GM23338 (cell line): ENCODE measurements at regions not wholly inside any gene's neighbourhood (a gene's known extent, or its start where the extent isn't known, plus 50 kb on each side); places are given as distances from the start of the nearest gene placed in this dataset.

ENCODE experiments used
- ATAC-seq: fragments of 200-7000 bp; cut with Tn5 transposase; 3 replicates; pipeline ENCODE4 v1.9.1; 2020
- DNase-seq: peaks from one replicate; pipeline ENCODE4 v3.0.0-alpha.2; 2015; ENCODE audit warnings: low spot score
- H2AFZ ChIP-seq: fragments of 200-600 bp; sonication (generic); 2 replicates; pipeline ENCODE4 v1.8.0; 2016; ENCODE audit warnings: antibody characterized with exemption, mild to moderate bottlenecking, moderate library complexity
- H3F3A ChIP-seq: fragments of 200-600 bp; sonication (generic); replicated peaks from 2 replicates; pipeline ENCODE4 v1.8.0; 2017; ENCODE audit warnings: antibody characterized with exemption, mixed run types, low read depth
- H3K27ac ChIP-seq: fragments of 200-600 bp; sonication (generic); 2 replicates; pipeline ENCODE4 v1.6.1; 2016; ENCODE audit warnings: low read depth
- H3K27me3 ChIP-seq: fragments of 200-600 bp; sonication (generic); 2 replicates; pipeline ENCODE4 v1.8.0; 2016; ENCODE audit warnings: mild to moderate bottlenecking, mixed run types, moderate library complexity; ENCODE audit not compliant: insufficient read depth
- H3K36me3 ChIP-seq: fragments of 200-600 bp; sonication (generic); 2 replicates; pipeline ENCODE4 v1.8.0; 2016; ENCODE audit warnings: mild to moderate bottlenecking; ENCODE audit not compliant: insufficient read depth
- H3K4me1 ChIP-seq: fragments of 200-600 bp; sonication (generic); 2 replicates; pipeline ENCODE4 v1.8.0; 2016; ENCODE audit warnings: mild to moderate bottlenecking, moderate library complexity; ENCODE audit not compliant: insufficient read depth
- H3K4me2 ChIP-seq: fragments of 200-600 bp; sonication (generic); 2 replicates; pipeline ENCODE4 v1.7.1; 2017; ENCODE audit warnings: mixed run types
- H3K4me3 ChIP-seq: fragments of 200-600 bp; sonication (generic); 2 replicates; pipeline ENCODE4 v1.6.1; 2016; ENCODE audit warnings: mixed run types
- H3K79me2 ChIP-seq: fragments of 200-600 bp; sonication (generic); replicated peaks from 2 replicates; pipeline ENCODE4 v1.8.0; 2017; ENCODE audit warnings: mild to moderate bottlenecking; ENCODE audit not compliant: insufficient read depth
- H3K9me2 ChIP-seq: fragments of 200-600 bp; sonication (generic); 2 replicates; pipeline ENCODE4 v1.8.0; 2017; ENCODE audit not compliant: insufficient read depth
- H4K20me1 ChIP-seq: fragments of 200-600 bp; sonication (generic); replicated peaks from 2 replicates; pipeline ENCODE4 v1.8.0; 2017; ENCODE audit warnings: mild to moderate bottlenecking; ENCODE audit not compliant: insufficient read depth
- H3K27ac Mint-ChIP-seq: 2 replicates; pipeline ENCODE4 v1.8.0; 2020; ENCODE audit warnings: inconsistent platforms, mild to moderate bottlenecking, moderate library complexity, mixed read lengths
- H3K27me3 Mint-ChIP-seq: 3 replicates; pipeline ENCODE4 v1.8.0; 2022; ENCODE audit warnings: low read depth, mild to moderate bottlenecking, moderate library complexity, mixed read lengths, inconsistent platforms; ENCODE audit not compliant: insufficient read depth, poor library complexity
- H3K36me3 Mint-ChIP-seq: 3 replicates; pipeline ENCODE4 v1.8.0; 2021; ENCODE audit warnings: low read depth, mild to moderate bottlenecking, inconsistent platforms, moderate library complexity, mixed read lengths
- H3K4me1 Mint-ChIP-seq: 3 replicates; pipeline ENCODE4 v1.8.0; 2020; ENCODE audit warnings: mild to moderate bottlenecking, inconsistent platforms, mixed read lengths
- H3K4me3 Mint-ChIP-seq: 3 replicates; pipeline ENCODE4 v1.8.0; 2021; ENCODE audit warnings: moderate library complexity, mild to moderate bottlenecking, inconsistent platforms, mixed read lengths
- H3K9me3 Mint-ChIP-seq: 3 replicates; pipeline ENCODE4 v1.8.0; 2020; ENCODE audit warnings: moderate library complexity, mild to moderate bottlenecking, inconsistent platforms, mixed read lengths
- CREB1 ChIP-seq: fragments of 250-450 bp; sonication (Bioruptor Pico); IDR thresholded peaks from 2 replicates; pipeline ENCODE4 v1.5.0; 2020; ENCODE audit warnings: low read depth, mild to moderate bottlenecking, moderate library complexity
- EZH2 ChIP-seq: fragments of 200-600 bp; sonication (generic); IDR thresholded peaks from one replicate; pipeline ENCODE4 v1.8.0; 2017; ENCODE audit warnings: antibody characterized with exemption, mild to moderate bottlenecking, low read depth; ENCODE audit not compliant: unreplicated experiment
- EZH2phosphoT487 ChIP-seq: fragments of 200-600 bp; sonication (generic); IDR thresholded peaks from one replicate; pipeline ENCODE4 v1.8.1; 2018; ENCODE audit warnings: antibody characterized with exemption; ENCODE audit not compliant: unreplicated experiment
- NANOG ChIP-seq: IDR thresholded peaks from 2 replicates; pipeline ENCODE4 v1.6.1; 2016; ENCODE audit warnings: antibody characterized with exemption, borderline replicate concordance
- POLR2AphosphoS5 ChIP-seq: IDR thresholded peaks from 2 replicates; pipeline ENCODE4 v1.6.1; 2016; ENCODE audit warnings: antibody characterized with exemption, low read depth
- STAT1 ChIP-seq: IDR thresholded peaks from one replicate; pipeline ENCODE4 v1.6.1; 2016; ENCODE audit warnings: antibody characterized with exemption; ENCODE audit not compliant: unreplicated experiment
- TF ChIP-seq, protein P1 (sequence below): fragments of 250-450 bp; sonication (Bioruptor Pico); IDR thresholded peaks from 2 replicates; pipeline ENCODE4 v1.5.0; 2020; ENCODE audit warnings: mild to moderate bottlenecking, moderate library complexity

DNA sequence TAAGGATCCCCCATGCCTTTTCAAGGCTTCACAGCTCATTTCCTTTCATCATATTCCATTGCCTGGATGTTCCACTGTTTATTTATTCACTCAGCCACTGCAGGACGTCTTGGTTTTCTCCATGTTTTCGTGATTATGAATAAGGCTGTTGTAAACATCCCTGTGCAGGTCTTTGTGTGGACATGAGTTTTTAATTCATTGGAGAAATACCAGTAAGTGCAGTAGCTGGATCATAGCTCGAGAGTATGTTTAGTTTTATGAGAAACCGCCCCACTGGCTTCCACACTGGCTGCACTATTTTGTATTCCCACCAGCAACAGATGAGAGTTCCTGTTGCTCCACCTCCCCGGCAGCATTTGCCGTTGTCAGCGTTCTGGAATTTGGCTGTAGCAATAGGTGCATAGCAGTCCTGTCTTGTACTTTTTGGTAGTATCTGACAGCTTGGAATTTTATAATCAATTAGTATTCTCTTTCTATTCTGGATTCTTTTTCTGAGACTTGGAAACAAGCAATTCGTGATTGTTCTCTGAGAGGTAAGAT lies 269.9 kb upstream of the PITRM1 start (continued):
- TF ChIP-seq, protein P1, sequence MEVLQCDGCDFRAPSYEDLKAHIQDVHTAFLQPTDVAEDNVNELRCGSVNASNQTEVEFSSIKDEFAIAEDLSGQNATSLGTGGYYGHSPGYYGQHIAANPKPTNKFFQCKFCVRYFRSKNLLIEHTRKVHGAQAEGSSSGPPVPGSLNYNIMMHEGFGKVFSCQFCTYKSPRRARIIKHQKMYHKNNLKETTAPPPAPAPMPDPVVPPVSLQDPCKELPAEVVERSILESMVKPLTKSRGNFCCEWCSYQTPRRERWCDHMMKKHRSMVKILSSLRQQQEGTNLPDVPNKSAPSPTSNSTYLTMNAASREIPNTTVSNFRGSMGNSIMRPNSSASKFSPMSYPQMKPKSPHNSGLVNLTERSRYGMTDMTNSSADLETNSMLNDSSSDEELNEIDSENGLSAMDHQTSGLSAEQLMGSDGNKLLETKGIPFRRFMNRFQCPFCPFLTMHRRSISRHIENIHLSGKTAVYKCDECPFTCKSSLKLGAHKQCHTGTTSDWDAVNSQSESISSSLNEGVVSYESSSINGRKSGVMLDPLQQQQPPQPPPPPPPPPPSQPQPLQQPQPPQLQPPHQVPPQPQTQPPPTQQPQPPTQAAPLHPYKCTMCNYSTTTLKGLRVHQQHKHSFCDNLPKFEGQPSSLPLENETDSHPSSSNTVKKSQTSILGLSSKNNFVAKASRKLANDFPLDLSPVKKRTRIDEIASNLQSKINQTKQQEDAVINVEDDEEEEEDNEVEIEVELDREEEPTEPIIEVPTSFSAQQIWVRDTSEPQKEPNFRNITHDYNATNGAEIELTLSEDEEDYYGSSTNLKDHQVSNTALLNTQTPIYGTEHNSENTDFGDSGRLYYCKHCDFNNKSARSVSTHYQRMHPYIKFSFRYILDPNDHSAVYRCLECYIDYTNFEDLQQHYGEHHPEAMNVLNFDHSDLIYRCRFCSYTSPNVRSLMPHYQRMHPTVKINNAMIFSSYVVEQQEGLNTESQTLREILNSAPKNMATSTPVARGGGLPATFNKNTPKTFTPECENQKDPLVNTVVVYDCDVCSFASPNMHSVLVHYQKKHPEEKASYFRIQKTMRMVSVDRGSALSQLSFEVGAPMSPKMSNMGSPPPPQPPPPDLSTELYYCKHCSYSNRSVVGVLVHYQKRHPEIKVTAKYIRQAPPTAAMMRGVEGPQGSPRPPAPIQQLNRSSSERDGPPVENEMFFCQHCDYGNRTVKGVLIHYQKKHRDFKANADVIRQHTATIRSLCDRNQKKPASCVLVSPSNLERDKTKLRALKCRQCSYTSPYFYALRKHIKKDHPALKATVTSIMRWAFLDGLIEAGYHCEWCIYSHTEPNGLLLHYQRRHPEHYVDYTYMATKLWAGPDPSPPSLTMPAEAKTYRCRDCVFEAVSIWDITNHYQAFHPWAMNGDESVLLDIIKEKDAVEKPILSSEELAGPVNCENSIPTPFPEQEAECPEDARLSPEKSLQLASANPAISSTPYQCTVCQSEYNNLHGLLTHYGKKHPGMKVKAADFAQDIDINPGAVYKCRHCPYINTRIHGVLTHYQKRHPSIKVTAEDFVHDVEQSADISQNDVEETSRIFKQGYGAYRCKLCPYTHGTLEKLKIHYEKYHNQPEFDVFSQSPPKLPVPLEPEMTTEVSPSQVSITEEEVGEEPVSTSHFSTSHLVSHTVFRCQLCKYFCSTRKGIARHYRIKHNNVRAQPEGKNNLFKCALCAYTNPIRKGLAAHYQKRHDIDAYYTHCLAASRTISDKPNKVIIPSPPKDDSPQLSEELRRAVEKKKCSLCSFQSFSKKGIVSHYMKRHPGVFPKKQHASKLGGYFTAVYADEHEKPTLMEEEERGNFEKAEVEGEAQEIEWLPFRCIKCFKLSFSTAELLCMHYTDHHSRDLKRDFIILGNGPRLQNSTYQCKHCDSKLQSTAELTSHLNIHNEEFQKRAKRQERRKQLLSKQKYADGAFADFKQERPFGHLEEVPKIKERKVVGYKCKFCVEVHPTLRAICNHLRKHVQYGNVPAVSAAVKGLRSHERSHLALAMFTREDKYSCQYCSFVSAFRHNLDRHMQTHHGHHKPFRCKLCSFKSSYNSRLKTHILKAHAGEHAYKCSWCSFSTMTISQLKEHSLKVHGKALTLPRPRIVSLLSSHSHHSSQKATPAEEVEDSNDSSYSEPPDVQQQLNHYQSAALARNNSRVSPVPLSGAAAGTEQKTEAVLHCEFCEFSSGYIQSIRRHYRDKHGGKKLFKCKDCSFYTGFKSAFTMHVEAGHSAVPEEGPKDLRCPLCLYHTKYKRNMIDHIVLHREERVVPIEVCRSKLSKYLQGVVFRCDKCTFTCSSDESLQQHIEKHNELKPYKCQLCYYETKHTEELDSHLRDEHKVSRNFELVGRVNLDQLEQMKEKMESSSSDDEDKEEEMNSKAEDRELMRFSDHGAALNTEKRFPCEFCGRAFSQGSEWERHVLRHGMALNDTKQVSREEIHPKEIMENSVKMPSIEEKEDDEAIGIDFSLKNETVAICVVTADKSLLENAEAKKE = no peak
- TF ChIP-seq CREB1 = no peak
- TF ChIP-seq EZH2phosphoT487 = no peak
- no peak for TF ChIP-seq POLR2AphosphoS5
- TF ChIP-seq NANOG = no peak
- no peak for TF ChIP-seq STAT1

DNA sequence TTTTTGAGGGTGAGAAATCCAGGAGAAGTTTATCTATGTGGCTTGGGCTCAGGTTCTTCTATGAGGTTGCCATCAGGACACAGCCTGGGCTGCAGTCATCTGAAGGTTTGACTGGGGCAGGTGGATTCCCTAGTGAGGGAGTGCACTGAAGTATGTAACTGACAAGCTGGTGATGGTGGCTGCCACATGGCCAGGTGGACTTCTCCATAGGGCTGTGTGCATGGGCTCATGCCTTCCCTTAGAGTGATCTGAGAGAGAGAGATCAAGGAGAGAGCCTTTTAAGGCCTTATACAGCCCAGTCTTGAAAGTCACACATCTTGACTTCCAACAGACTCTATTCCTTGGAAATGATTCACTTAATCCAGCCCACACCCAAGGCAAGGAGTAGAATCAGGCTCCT lies 266.6 kb upstream of the PITRM1 start:
- ATAC-seq (no peak), DNase-seq (no peak)
- no peaks in the 10 kb centered on the region for H3K36me3 ChIP-seq
- Mint-ChIP-seq H3K36me3 (peaks cover 9% of the 10 kb centered on the region; the same call in 2 of the 3 replicates), H3K4me3 (no peak overlapping the region), H3K27me3 (peaks cover 1% of the 10 kb centered on the region), H3K9me3 (peaks cover 29% of the 10 kb centered on the region), H3K4me1 (no peaks in the 10 kb centered on the region; the same call in 1 of the 3 replicates), H3K27ac (no peak overlapping the region)
- H3F3A ChIP-seq = no peaks in the 10 kb centered on the region
- no peaks in the 10 kb centered on the region for H3K79me2 ChIP-seq
- no peak overlapping the region for H3K4me2 ChIP-seq
- H3K9me2 ChIP-seq = peaks cover 15% of the 10 kb centered on the region; the same call in 1 of the 2 replicates
- no peaks in the 10 kb centered on the region for H3K27me3 ChIP-seq
- H3K27ac ChIP-seq = no peak overlapping the region
- no peak overlapping the region for H3K4me3 ChIP-seq
- no peaks in the 10 kb centered on the region for H4K20me1 ChIP-seq
- H3K4me1 ChIP-seq = no peaks in the 10 kb centered on the region
- H2AFZ ChIP-seq = no peak overlapping the region
- TF ChIP-seq, protein P1 = no peak
- TF ChIP-seq EZH2 (no peak), STAT1 (no peak)
